HG03064 (cell line): ENCODE measurements at regions not wholly inside any gene's neighbourhood (a gene's known extent, or its start where the extent isn't known, plus 50 kb on each side); places are given as distances from the start of the nearest gene placed in this dataset.
"Not testable (repeated sequence)": the region's sequence is repeated elsewhere in the genome, so short reads cannot be mapped to it uniquely, and the experiment has no call there.

Source experiments
- ATAC-seq: cut with Tn5 transposase; IDR thresholded peaks from one replicate; pipeline ENCODE4 v1.9.1; 2021; ENCODE audit warnings: low read depth; ENCODE audit not compliant: unreplicated experiment

DNA sequence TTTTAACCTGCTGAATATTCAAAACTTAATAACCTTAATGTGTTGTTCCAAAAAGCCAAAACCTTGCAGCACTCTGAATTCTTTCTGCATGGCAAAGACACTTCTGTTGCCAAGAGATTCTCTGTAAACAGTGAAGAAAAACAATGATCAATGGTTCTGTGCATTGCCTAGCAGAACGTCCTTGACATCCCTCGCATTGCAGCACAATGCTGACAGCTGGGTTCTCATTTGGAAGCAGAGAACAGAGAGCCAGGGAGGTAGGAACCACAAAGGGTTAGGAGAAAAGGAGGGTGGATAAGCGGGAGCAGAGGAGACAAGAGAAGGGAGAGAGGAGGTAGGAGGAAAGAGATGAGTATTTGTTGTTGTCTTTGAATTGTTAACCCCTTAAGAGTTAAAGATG, 501.1 kb downstream of the NAV3 start:
- no peak for ATAC-seq

DNA sequence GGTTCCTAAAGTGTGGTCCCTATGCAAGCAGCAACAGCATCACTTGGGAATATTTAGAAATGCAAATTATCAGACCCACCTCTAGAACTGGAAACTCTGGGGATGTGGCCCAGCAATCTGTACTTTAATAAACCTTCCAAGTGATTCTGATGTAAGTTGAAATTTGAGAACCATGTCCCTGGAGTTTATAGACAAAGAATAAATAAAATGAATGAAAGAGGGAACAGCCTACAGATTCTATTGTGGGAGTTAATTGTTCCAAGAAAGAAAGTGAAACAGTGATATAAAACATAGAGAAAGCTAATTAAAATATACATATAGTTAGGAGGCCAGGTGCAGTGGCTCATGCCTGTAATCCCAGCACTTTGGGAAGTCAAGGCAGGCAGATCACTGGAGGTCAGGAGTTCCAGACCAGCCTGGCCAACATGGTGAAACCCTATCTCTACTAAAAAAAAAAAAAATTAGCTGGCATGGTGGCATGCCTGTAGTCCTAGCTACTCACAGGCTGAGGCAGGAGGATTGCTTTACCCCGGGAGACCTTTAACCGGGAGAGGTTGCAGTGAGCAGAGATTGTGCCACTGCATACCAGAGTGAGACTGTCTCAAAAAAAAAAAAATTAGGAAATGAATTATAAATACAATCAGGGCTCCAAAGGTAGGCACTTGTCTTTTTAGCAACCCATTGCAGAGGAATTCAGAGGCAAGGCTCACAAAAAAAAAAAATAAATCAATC, 507.5 kb downstream of the NAV3 start:
- no peak for ATAC-seq

GRCh38 chr12:78340406-78340805, 509.7 kb downstream of the NAV3 start:
- ATAC-seq = no peak

- no peak for ATAC-seq
Observed at GRCh38 chr12:78343657-78344056, 513.0 kb downstream of the NAV3 start.

DNA sequence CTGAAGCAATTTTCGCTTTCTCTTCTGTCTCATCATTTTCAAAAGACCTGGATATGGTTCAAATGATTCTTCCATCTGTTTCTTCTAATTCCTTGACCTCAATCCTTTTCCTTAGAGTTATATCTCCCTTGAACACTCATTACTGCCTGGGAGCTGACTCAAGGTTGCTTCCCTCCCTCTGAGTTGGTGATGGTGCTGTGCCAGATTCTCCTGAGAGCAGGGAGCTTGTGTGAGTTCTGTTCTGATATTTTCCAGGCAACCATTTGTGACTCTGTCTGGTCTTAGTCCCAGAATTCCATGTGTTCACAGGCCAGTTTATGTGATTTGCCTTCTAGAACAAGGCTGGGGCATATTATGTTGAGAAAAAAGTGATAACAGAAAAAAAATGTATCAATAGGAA, 505.1 kb upstream of the SYT1 start:
- ATAC-seq = no peak

DNA sequence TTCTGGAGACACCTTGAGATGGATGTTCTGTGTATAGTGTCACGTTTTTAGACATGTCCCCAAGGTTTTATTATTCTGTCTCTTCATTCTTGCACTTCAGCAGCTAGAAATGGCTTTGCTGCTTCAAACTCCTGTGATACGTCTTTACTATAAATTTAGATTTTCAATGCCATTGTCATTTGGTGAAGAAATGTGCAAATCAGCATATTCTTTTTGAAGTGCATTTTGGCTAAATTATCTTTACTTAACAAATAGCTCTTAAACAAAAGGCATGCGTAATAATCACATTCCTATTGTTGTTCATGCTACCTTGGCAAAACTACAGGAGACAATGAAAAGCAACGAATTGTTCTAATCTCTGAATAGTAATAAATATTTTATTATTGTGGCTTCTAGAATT, 502.9 kb upstream of the SYT1 start:
- no peak for ATAC-seq

- ATAC-seq = no peak
Observed at GRCh38 chr12:78371284-78371683, 493.3 kb upstream of the SYT1 start.

GRCh38 chr12:78375461-78375860, 489.1 kb upstream of the SYT1 start:
- ATAC-seq = no peak

DNA sequence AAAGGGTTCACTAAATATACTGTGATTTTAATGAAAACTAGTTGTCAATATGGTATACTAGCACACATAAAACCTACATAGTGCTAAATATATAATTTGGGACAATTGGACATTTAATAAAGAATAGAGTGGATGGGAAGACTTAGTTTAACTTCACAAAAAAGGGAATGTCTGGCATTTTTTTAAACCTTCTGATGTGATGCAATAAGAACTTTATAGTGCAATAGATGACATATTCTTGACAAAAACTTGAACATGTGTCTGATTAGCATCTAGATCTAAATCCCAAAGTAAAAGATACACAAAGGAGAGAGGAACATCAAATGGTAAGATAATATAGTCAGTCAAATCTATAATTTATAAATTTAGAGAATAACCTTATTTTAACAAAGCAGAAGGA, 488.3 kb upstream of the SYT1 start:
- no peak for ATAC-seq

GRCh38 chr12:78379065-78379464, 485.5 kb upstream of the SYT1 start:
- not testable (repeated sequence) for ATAC-seq

DNA sequence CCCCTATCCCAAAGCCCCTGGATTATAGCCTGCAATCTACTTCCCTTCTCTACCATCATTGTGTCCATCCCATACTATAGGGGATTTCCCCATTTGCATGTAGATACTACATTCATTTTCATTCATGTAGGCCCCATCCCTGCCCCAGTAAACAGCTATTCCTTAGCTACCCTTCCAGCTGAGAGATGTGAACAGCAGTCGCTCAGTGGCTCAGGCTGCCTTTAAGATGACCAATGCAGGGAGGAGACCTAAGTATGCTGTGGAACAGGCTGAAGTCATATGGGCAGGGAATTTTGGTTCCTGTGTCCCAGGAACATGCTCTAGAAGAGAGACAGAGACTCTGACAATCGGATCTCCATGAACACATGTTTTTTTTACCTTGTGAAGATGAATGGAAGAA, 481.2 kb upstream of the SYT1 start:
- no peak for ATAC-seq

- ATAC-seq = no peak
Observed at GRCh38 chr12:78384541-78384940, 480.0 kb upstream of the SYT1 start.

GRCh38 chr12:78385541-78385940, 479.0 kb upstream of the SYT1 start:
- ATAC-seq = no peak

GRCh38 chr12:78386871-78387270, 477.7 kb upstream of the SYT1 start:
- ATAC-seq = no peak

DNA sequence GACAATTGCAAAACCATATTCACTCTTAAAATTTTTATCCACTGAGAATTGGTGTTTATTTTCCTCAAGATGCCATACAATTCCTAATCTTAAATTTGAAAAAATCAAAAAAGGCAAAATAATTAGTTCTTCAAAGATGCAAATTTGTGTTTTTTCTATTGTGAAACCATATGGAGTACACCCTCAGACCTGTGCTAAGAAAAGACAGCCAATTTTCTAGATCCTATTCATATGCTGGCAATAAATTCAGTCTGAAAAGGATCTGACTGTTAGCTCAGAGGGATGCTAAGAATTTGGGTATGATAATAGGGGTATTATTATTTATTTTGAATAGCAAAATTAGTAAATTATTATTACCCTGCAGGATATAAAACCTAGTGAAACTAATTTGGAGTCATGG, 476.9 kb upstream of the SYT1 start:
- ATAC-seq = no peak

- ATAC-seq = no peak
Observed at GRCh38 chr12:78388461-78388860, 476.1 kb upstream of the SYT1 start.

DNA sequence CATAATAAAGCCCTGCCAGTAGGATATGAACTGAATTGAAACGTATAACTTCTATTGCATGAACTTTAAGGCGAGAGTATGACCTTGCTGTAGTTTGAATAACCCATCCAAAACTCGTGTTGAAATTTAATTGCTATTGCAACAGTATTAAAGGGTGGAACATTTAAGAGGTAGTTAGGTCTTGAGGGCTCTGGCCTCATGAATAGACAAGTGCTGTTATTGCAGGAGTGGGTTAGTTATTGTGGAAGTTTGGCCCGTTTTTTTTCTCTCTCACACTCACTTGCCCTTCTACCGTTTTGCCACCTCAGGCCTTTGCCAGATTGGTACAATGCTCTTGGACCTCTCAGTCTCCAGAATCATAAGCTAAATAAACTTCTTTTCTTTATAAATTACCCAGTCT, 473.7 kb upstream of the SYT1 start:
- no peak for ATAC-seq

DNA sequence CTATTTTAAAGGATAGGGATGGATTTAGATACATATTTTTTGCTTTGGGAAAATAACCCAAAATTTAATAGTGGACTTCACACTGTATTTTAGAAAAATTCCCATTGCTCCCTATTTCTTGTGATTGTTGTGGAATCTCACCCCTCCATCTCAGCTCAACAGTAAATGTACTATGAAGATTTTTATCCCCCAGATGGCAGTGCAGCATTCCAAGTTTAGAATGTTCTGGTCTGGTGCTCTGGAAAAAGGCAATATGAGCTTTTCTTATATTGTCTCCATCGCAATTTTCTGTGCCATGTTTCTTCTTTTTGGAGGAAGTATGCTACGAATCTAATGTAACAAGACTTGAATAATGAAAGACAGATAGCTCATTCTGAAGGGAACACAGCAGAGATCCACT, 471.7 kb upstream of the SYT1 start:
- no peak for ATAC-seq

DNA sequence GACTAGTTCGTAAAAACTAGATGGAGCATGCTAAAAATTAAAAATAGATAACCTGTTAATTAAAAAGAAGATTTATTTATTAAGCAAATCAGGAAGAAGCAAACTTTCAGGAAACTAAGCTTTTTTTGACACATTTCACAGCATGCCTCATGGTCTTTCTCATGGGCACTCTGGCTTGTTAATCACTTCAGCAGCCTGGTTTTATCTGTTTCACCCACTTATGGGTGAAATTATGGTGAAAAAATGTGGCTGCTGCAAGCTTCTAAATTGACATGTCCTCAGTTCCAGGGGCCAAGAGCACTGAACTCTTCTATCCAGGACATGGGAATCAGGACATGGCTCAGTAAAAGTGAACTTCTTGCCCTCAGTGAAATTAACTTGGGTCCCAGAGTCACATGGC, 468.6 kb upstream of the SYT1 start:
- ATAC-seq = no peak

DNA sequence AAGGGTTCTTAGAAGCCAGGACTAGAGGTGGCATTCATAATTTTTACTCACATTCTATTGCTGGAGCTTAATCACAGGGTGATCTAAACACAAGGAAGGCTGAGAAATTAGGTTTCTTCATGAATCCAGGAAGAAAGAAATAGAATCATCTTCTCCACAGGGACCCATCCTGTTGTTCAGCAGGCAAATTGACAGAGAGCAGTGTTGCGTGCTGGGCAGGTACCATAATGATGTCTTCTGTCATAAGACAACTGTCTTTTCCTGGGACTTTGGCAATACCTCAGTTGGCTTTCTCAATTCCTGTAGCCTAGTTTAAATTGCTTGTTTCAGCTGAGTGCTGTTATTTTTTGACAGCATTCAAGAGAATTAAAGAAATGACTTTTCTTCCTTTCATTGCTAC, 468.0 kb upstream of the SYT1 start:
- ATAC-seq = no peak

GRCh38 chr12:78398750-78399149, 465.8 kb upstream of the SYT1 start:
- no peak for ATAC-seq

DNA sequence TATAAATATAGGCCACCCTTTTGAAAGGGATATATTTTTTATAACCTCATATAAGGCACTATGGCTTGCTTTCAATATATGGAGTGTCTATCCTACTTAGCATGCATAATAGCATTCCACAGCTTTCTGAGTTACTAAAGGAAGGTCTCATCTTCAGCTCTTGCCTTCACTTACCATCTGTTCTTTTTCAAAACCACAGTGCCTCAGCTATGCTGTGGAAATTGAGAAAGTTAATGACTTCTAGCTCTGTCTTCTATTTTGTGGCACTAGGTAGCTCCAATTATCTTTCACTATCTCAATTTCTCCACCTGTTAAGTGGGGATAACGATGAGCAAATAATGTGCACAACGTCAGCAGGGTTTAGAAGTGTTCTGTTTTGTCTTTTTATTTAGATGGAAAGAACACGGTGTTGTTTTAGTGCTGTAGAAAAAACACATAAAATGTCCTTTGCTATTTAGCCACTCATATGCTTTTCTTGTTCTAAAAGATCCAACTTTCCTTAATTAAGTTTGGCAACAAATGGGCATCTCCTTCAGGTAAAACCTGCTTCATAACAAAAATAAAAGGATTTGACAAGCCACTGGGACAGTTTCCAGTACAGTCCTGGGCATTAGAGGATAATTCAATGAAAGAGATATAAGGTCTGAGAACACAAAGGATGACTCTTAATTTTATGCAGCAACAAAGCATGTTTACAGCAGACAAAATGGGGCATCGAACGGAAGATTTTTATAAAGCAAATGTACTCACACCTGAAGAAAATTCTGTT, 462.0 kb upstream of the SYT1 start:
- ATAC-seq = no peak
